IMR-90 (cell line): ENCODE measurements at regions not wholly inside any gene's neighbourhood (a gene's known extent, or its start where the extent isn't known, plus 50 kb on each side); places are given as distances from the start of the nearest gene placed in this dataset.

Experiments
- ATAC-seq: fragments of 200-7000 bp; cut with Tn5 transposase; 2 replicates; pipeline ENCODE4 v1.9.1; 2020; ENCODE audit warnings: low read depth, mild to moderate bottlenecking, moderate library complexity
- BruUV-seq: library from RNA; stranded (reverse); fragments of 400-500 nt; replicated peaks from 2 replicates; lab custom pipeline; 2021; lab: Mats Ljungman, UMichigan
- CTCF ChIA-PET: fragments of 300-600 bp; formaldehyde crosslinking; extraction: SDS; loops from one replicate; lab custom pipeline; 2021; ENCODE audit warnings: antibody characterized with exemption; lab: Yijun Ruan, JAX
- POLR2A ChIA-PET: fragments of 300-600 bp; sonication (Branson Sonifier 250); formaldehyde crosslinking; loops from one replicate; lab custom pipeline; 2022; ENCODE audit warnings: antibody characterized with exemption; ENCODE audit not compliant: unreplicated experiment; lab: Charles Lee
- DNase-seq: peaks from one replicate; pipeline ENCODE4 v3.0.0; 2013
- H2AFZ ChIP-seq: replicated peaks from 2 replicates; pipeline ENCODE3; 2013; ENCODE audit warnings: low read length, mild to moderate bottlenecking; ENCODE audit not compliant: poor library complexity
- H2AK5ac ChIP-seq: 2 replicates; pipeline ENCODE4 v1.6.1; 2013; ENCODE audit warnings: low read depth, low read length, inconsistent platforms
- H2AK9ac ChIP-seq: replicated peaks from 2 replicates; pipeline ENCODE3; 2013; ENCODE audit warnings: mild to moderate bottlenecking, low read depth, low read length, moderate library complexity; ENCODE audit not compliant: poor library complexity
- H2BK120ac ChIP-seq: 2 replicates; pipeline ENCODE4 v1.6.1; 2013; ENCODE audit warnings: low read depth, low read length, inconsistent platforms
- H2BK15ac ChIP-seq: 3 replicates; pipeline ENCODE4 v1.6.1; 2013; ENCODE audit warnings: low read depth, low read length, inconsistent platforms
- H2BK20ac ChIP-seq: 2 replicates; pipeline ENCODE4 v1.6.1; 2013; ENCODE audit warnings: low read depth, mild to moderate bottlenecking, inconsistent platforms, low read length, moderate library complexity
- H2BK5ac ChIP-seq: 2 replicates; pipeline ENCODE4 v1.6.1; 2013; ENCODE audit warnings: mild to moderate bottlenecking, low read depth, low read length, inconsistent platforms; ENCODE audit not compliant: poor library complexity, severe bottlenecking
- H3K14ac ChIP-seq: replicated peaks from 2 replicates; pipeline ENCODE4 v1.6.1; 2013; ENCODE audit warnings: low read depth, low read length, inconsistent platforms
- H3K18ac ChIP-seq: 2 replicates; pipeline ENCODE4 v1.6.1; 2013; ENCODE audit warnings: low read depth, low read length, control low read depth
- H3K23ac ChIP-seq: 2 replicates; pipeline ENCODE4 v1.6.1; 2013; ENCODE audit warnings: low read depth, low read length, inconsistent platforms
- H3K27ac ChIP-seq: 2 replicates; pipeline ENCODE4 v1.5.1; 2013; ENCODE audit warnings: mild to moderate bottlenecking, control low read depth, low read length; ENCODE audit not compliant: insufficient read depth
- H3K27me3 ChIP-seq: 2 replicates; pipeline ENCODE4 v1.6.1; 2013; ENCODE audit warnings: low read length; ENCODE audit not compliant: control insufficient read depth, insufficient read depth
- H3K36me3 ChIP-seq: 2 replicates; pipeline ENCODE4 v1.6.1; 2013; ENCODE audit warnings: low read length, mixed read lengths; ENCODE audit not compliant: control insufficient read depth, insufficient read depth
- H3K4ac ChIP-seq: 2 replicates; pipeline ENCODE4 v1.6.1; 2013; ENCODE audit warnings: low read depth, low read length, inconsistent platforms
- H3K4me1 ChIP-seq: 2 replicates; pipeline ENCODE4 v1.6.1; 2013; ENCODE audit warnings: low read length, mixed read lengths; ENCODE audit not compliant: control insufficient read depth, insufficient read depth
- H3K4me2 ChIP-seq: 2 replicates; pipeline ENCODE4 v1.6.1; 2013; ENCODE audit warnings: low read depth, mild to moderate bottlenecking, control low read depth, low read length, moderate library complexity
- H3K4me3 ChIP-seq: 2 replicates; pipeline ENCODE4 v1.5.1; 2013; ENCODE audit warnings: low read depth, mild to moderate bottlenecking, control low read depth, low read length, moderate library complexity; ENCODE audit not compliant: insufficient read depth
- H3K56ac ChIP-seq: 2 replicates; pipeline ENCODE4 v1.6.1; 2013; ENCODE audit warnings: low read length, inconsistent platforms; ENCODE audit not compliant: insufficient read depth; ENCODE audit errors: extremely low read depth
- H3K79me1 ChIP-seq, 2 experiments: 2 replicates each; pipeline ENCODE4 v1.6.1; 2013; ENCODE audit warnings: low read length in 2 of 2, inconsistent platforms in 1 of 2, low read depth in 1 of 2
- H3K9ac ChIP-seq: 2 replicates; pipeline ENCODE4 v1.6.1; 2013; ENCODE audit warnings: low read depth, low read length, control low read depth
- H3K9me1 ChIP-seq: 2 replicates; pipeline ENCODE4 v1.6.1; 2013; ENCODE audit warnings: low read length, inconsistent platforms; ENCODE audit not compliant: insufficient read depth
- H3K9me3 ChIP-seq: 2 replicates; pipeline ENCODE4 v1.6.1; 2013; ENCODE audit warnings: low read length; ENCODE audit not compliant: control insufficient read depth, insufficient read depth
- H4K20me1 ChIP-seq: 2 replicates; pipeline ENCODE4 v1.6.1; 2013; ENCODE audit warnings: low read length, inconsistent platforms; ENCODE audit not compliant: insufficient read depth
- H4K5ac ChIP-seq: 2 replicates; pipeline ENCODE4 v1.6.1; 2013; ENCODE audit warnings: mild to moderate bottlenecking, low read depth, low read length, control low read depth
- H4K8ac ChIP-seq, 2 experiments: 2 replicates each; pipeline ENCODE4 v1.6.1; 2013; ENCODE audit warnings: low read depth in 2 of 2, low read length in 2 of 2, control low read depth in 1 of 2, inconsistent platforms in 1 of 2
- H4K91ac ChIP-seq: 2 replicates; pipeline ENCODE4 v1.6.1; 2013; ENCODE audit warnings: low read depth, low read length, inconsistent platforms; ENCODE audit not compliant: insufficient read depth
- ELK1 ChIP-seq: fragments of 150-350 bp; IDR thresholded peaks from 2 replicates; pipeline ENCODE4 v1.6.1; 2016; ENCODE audit warnings: low read depth, mild to moderate bottlenecking, low read length, moderate library complexity, borderline replicate concordance
- MXI1 ChIP-seq: IDR thresholded peaks from 2 replicates; pipeline ENCODE4 v1.6.1; 2012; ENCODE audit warnings: low read depth, mild to moderate bottlenecking, low read length, moderate library complexity, borderline replicate concordance
- POLR2A ChIP-seq: IDR thresholded peaks from 2 replicates; pipeline ENCODE4 v1.6.1; 2012; ENCODE audit warnings: mild to moderate bottlenecking, low read depth, low read length
- WGBS, 2 experiments: methylation state at CpG; one replicate each; pipeline versions ENCODE4 v1.1.5 to v1.1.7; 2013; ENCODE audit warnings: missing lambda C conversion rate in 2 of 2; ENCODE audit not compliant: insufficient read length in 1 of 2; ENCODE audit errors: extremely low coverage in 2 of 2; 5-methylcytosine and 5-hydroxymethylcytosine counted together
- dilution Hi-C: fragments of 300-500 bp; cut with HindIII; formaldehyde crosslinking; loops from one replicate; pipeline ENCODE4 v1.14.3; 2018; ENCODE audit warnings: low sequenced_read_pairs; ENCODE audit not compliant: unreplicated experiment
- in situ Hi-C: fragments of 300-500 bp; cut with MboI; formaldehyde crosslinking; loops from 3 replicates; pipeline ENCODE4 v1.14.3; 2019; ENCODE audit warnings: low sequenced_read_pairs, inconsistent platforms, mixed read lengths
- intact Hi-C: fragments of 100-400 bp; cut with micrococcal nuclease; formaldehyde crosslinking; loops from 2 replicates; pipeline ENCODE4 v1.10.0; 2022

GRCh38 chr6:93678841-93679454 lies 259.6 kb upstream of the EPHA7 start:
- H3K56ac ChIP-seq, result no peak overlapping the region
- no peak overlapping the region for H2AK5ac ChIP-seq
- H2BK15ac ChIP-seq, result no peak overlapping the region
- no peaks in the 10 kb centered on the region for H3K79me1 ChIP-seq
- BruUV-seq, result no TSS peak
- no peaks in the 10 kb centered on the region for H3K36me3 ChIP-seq
- no peak overlapping the region for H3K18ac ChIP-seq
- H3K27me3 ChIP-seq, result no peaks in the 10 kb centered on the region
- H3K9me3 ChIP-seq, result no peaks in the 10 kb centered on the region; the same call in 1 of the 2 replicates
- no peak overlapping the region for H2BK20ac ChIP-seq
- no peaks in the 10 kb centered on the region for H3K4me1 ChIP-seq
- no peak overlapping the region for H4K5ac ChIP-seq
- no peaks in the 10 kb centered on the region for H4K20me1 ChIP-seq
- no peaks in the 10 kb centered on the region for H3K9me1 ChIP-seq
- ChIA-PET POLR2A (no interaction called here), CTCF (no interaction called here)
- no peak overlapping the region for H2BK120ac ChIP-seq
- H2AK9ac ChIP-seq, result no peak overlapping the region
- no peak overlapping the region for H3K14ac ChIP-seq
- H4K91ac ChIP-seq, result no peak overlapping the region
- DNase-seq (no peak), ATAC-seq (no peak)
- H3K4me2 ChIP-seq, result no peak overlapping the region
- TF ChIP-seq MXI1 (no peak), POLR2A (no peak), ELK1 (no peak)
- no peak overlapping the region for H3K27ac ChIP-seq
- in situ Hi-C loops (no loop called here), intact Hi-C loops (no loop called here), dilution Hi-C loops (no loop called here)
- 0% methylated on average over 1 of the region's 4 CpGs; no CpG with 5 or more reads in 1 of the 2 experiments for WGBS, 2 experiments
- H3K9ac ChIP-seq, result no peak overlapping the region
- H4K8ac ChIP-seq, result no peak overlapping the region
- H2AFZ ChIP-seq, result no peak overlapping the region
- no peak overlapping the region for H2BK5ac ChIP-seq
- H3K4ac ChIP-seq, result no peak overlapping the region
- no peak overlapping the region for H3K4me3 ChIP-seq
- H3K23ac ChIP-seq, result no peak overlapping the region
